ENCODE measurements at regions not wholly inside any gene's neighbourhood (a gene's known extent, or its start where the extent isn't known, plus 50 kb on each side); places are given as distances from the start of the nearest gene placed in this dataset.
A peak's percentile ranks its signal among the peaks of the same experiment; 100 is the strongest.

DNA sequence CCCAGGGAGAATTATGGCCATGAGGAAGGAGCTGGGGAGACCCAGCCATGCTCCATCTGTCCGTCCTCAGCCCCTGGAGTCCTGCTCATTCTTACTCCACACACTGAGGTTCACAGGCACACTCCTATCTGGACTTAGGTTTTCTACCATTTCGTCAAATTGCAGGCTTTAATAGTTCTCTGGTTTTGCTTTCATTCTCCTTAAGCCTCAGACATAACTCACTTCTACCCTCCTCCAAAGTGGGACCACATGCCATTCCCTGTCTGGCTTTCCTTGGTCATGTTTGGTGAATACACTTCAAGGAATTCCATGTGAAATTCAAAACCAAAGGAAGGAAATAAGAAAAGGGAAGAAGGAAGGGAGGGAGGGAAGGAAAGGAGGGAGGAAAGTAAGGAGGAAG is 115.7 kb downstream of the CMPK2 start:
- DNase-seq (ENCODE audit: extremely low read depth, low read depth) = no peak

DNA sequence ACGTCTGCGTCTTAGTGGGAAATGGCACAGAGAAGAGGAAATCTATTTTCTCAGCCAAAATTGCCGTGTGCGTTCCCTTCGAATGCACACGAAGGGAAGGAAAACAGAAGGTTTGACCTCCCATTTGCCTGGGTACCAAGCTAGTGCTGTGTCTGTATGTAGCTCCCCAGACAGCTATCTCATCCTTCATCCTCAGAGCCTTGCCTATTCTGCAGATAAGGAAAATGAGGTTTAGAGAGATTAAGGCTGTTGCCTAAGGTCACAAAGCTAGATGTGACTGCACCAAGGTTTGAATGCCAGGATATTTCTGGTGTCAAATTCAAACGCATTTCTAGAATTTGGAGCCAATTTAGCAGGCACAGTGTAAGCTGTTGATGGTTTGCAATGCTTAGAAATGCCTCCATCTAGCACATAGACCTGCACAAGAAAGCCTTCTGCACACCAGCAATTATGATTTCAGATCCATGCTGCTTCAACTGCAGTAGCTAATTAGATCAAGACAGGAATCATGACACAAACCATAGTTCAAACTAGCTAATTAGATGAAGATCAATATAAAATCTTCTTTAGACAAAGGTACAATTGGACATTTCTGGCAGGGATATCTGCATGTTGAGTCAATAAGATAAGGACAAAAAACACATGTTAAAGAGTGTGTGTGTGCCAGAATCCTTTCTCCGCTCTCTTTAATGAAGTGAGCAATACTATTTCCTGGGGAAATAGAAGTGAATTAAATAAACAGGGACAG is 115.1 kb downstream of the CMPK2 start:
- no peak for DNase-seq (ENCODE audit: extremely low read depth, low read depth)

DNA sequence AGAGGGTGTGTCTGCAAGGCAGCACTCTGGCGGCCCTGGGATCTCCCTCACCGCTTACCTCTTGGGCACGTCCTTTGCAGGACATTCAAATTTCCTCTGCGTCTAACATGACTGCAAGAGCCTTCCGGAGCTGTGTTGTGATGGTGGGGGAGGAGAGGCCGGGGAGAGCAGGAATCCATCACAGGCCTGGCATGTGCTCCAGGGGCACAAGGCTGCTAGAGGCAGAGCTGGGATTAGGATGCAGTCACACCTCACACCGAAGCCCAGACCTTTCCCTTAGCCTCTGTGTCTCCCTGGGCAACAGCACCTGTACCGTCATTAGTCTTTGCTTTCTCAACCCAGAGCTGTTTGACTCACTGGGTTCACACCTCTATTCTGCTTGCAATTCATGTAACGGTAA is 111.3 kb downstream of the CMPK2 start:
- DNase-seq (ENCODE audit: extremely low read depth, low read depth) = no peak

DNA sequence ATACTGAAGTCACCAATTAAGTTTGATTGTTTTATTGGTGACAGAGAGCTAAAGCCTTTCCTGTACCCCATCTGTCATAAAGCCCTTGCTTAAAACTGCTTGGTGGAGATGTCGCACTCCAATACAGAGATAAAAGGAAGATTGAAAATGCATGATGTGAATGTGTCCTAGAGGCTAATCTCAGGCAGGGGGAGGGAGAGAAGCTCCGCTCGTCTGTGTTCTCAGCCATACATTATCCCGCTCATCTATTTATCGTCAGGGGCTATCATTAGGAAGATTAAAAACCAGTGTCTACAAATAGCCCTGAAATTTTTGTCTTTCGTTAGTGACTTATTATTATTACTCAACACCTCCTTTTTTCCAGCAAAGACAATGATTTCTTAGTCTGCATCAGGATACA is 110.3 kb downstream of the CMPK2 start:
- no peak for DNase-seq (ENCODE audit: extremely low read depth, low read depth)

DNA sequence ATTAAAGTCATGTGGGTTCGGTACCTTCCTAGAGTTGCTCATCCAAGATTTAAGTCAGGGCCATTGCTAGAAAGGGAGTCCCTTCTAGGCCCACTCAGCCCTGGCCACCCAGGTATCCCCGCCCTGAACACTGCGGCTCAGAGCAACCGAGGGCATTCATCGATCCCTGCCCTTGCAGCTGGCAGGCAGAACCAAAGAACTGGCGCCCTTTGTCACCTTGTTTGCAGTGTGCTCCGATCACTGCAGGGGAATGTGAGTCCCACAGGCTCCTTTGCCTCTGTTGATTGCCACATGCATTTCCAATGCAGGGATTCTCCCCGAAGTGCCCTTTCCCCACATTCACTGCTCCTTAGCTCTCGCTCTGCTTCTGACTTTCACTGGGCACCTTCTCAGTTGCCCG is 108.5 kb downstream of the CMPK2 start:
- no peak for DNase-seq (ENCODE audit: extremely low read depth, low read depth)

DNA sequence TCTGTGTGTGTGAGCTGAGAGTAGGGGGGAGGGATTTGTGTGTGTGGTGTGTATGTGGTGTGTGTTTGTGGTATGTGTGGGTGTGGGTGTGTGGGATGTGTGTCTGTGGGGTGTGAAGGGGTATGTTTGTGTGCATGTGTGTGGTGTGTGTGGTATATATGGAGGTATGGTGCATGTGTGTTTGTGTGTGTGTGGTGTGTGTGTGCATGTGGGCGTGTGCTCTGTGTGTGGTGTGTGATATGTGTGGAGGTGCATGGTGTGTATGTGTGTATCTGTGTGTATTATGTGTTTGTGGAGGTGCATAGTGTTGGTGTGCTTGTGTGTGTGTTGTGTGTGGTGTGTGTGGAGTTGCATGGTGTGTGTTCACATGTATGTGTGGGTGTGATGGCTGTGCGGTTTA is 106.0 kb downstream of the CMPK2 start:
- DNase-seq (ENCODE audit: extremely low read depth, low read depth) = no peak

DNA sequence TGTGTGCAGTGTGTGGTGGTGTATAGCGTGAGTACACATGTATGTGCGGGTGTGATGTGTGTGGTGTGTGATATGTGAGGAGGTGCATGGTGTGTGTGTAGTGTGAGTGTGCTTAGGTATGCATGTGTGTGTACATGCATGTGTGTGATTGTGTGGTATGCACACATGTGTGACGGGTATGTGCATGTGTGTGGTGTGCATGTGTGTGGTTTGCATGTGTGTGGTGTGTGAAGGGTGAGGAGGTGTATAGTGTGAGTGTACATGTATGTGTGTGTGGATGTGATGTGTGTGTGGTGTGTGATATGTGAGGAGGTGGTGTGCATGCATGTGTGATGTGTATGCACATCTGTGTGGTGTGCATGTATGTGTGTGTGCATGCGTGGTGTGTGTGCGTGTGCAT is 105.6 kb downstream of the CMPK2 start:
- no peak for DNase-seq (ENCODE audit: extremely low read depth, low read depth)

DNA sequence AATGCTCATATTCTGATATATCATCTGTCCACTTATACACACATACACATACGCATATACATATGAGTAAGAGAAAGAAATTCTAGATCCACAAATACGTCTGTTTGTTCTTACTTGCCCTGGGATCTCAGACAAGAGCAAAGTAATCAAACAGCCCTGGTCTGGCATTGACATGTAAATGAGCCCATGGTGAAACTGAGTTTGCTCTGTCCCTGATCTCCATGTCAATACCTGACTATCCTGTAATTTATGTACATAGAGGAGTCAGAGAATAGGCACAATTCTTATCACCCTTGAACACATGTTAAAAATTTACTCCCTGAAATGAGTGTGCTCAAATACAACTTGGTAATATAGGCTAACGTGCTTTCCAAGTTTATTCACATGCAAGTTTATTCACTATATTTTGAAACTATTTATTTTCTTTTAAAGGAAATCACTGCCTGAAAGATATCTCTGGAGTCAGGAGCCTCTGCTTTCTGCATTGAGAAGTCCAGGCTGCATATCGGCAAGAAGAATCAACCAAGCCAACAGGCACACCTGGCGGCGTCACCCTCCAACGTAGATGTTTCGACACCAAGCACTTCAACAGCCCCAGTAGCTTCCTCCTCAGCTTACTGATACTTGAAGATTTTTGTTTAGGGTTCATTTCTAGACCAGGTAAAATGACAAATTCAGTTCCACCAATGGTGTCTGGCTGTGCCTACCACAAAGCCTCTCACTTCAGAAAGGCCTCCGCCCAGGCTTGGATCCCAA is 100.6 kb downstream of the CMPK2 start:
- no peak for DNase-seq (ENCODE audit: extremely low read depth, low read depth)

DNA sequence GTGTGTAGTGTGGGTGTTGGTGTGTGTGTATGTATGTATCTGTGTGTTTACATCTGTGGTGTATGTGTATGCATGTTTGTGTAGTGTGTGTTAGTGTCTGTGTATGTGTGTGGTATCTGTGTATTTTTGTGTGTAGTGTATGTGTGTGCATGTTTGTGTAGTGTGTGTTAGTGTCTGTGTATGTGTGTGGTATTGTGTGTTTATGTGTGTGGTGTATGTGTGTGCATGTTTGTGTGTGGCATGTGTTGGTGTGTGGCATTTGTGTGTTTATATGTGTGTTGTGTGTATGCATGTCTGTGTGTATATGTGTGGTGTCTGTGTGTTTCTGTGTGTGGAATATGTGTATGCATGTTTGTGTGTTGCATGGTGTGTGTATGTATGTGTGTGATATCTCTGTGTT is 96.4 kb downstream of the CMPK2 start:
- no peak for DNase-seq (ENCODE audit: extremely low read depth, low read depth)

DNA sequence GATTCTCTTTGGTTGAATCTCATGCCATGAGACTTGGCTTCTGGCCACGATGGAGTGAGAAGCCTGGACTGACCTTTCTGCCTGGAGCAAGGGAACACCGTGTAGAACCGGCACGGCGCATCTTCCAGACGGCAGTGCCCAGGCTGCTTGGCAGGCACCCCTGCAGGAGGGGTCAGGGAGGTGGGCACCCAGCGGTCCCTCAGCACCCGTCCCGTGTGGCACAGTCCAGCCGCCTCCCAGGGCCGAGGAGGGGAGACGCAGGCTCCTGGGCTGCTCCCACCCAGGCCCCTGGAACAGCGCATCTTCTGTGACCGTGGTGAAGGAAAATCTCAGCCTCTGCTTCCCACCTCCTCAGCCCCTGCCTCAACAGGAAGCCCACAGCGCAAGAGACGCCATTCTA is 95.7 kb downstream of the CMPK2 start:
- no peak for DNase-seq (ENCODE audit: extremely low read depth, low read depth)

DNA sequence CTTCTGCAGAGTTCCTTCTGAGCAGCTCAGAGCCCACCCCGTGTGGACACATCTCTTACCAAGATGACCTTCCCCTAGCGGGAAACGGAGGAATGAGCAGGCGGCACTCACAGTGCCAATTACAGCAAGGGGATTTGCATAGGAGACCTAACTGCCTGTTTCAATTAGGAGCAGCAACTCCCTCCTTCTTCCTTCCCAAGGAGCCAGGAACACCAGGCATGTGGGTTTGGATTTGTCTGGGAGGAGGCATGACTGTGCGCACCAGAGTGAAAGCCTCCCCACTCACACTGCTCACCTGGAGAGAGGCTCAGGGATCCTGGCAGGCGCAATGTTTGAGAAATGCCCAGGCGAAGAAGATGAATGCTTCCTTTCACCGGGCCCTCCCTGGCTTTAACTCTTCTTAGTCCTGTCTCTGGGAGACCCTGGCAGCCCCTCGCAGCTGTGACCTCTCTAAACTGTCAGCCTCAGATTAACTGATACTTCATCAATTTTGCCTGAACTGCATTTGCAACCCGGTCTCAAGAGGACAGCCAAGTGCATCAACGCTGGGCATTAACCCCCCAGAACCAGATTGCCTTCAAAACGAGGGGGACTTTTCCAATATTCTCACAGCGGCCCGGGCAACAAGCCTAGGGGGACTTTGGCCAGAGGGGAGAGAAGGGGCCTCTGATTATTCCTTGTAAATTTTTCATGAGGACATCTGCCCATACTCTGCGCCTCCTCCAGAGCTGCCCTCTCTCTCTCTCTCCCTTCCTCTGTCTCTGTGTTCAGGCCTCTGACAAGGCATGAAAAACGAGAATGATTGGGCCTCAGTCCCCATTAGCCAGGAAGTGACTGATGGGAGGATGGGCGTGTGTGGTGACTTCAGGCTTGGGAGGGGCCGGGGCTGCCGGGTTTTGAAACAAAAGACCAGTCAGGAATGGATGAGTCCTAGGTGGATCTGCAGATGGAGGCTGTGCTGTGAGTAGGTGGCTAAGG is 93.8 kb downstream of the CMPK2 start:
- DNase-seq (ENCODE audit: extremely low read depth, low read depth) = no peak

DNA sequence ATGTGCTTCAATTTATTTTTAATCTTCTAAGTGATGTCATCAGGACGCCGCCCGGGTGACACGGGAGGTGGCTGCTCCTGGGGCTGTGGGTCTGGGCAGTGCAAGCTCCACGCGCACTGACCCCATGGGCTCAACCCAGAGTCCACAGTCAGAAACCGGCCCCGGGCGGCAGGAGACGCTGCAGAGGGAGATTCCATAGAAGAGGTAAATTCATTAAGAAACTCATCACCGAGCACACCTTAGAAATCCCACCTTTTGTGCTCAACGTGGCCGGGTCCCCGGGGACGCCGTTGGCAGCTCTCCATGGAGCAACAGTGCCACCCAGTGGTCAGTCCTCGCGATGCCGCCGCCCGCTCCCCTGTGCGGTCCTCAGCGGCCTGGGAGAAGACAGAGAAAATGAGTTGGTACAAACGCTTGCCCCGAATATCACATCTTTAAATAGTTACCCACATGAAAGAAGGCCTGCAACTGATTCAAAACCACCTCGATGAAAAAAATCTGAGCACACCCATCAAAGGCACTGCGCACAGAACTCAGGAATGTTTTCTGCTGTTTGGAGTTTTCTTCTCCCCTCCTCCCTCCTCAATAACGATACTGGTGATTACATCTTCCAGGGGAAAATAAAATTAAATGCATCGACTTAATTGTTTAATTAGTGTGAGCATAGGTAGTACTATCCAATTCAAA is 92.6 kb downstream of the CMPK2 start:
- DNase-seq (ENCODE audit: extremely low read depth, low read depth) = peak; percentile 23

DNA sequence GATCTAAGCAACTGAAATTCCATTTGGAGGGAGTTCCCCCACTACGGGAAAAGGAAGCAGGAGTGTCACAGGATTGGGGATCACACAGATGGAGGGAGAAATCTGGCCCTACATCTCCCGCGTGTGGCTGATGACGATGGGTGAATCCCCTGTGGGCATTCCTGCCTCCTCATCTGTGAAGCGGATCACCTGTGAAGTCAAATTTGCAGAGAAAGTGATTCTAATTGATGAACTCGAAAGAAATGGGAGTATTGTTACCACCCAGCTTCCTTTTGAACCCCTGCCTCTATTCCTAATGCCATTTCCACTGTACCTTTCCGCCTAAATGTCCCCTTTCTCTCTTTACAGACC is 92.0 kb downstream of the CMPK2 start:
- DNase-seq (ENCODE audit: extremely low read depth, low read depth) = no peak

DNA sequence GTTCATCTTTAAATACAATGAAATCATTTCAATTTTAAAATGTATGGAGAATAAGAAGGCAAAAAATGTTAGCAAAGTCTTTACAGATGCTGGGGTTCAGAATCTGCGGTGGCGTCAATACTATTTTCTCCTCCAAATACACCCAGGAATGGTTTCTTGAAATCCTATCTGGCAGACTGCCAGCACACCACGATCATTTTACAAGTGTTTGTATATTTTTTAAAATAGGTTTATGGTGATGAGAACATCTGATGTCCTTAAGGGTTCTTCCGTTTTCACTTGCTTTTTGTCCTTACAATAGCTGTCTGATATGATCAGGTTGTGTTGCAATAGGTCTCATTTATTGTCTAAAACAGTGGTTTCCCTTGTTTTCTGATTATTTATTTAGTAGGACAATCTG is 89.6 kb downstream of the CMPK2 start:
- no peak for DNase-seq (ENCODE audit: extremely low read depth, low read depth)

DNA sequence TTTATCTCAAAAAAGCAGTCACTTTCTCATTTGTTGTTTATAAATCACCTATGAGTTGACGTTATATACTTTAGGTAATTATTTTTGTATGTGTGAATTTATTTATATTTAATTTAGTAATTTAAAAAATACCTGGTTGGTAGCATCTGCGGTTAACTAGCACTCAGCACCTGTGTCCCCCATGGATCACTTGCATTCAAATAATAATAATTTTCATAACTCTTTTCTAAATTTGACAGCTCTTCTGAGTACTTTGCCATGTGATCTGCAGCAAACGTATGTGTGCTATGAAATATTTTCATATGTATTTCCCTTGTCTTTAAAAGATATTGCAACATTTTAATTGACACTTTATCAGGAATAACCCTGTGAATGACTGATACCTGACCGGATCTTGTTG is 88.1 kb downstream of the CMPK2 start:
- no peak for DNase-seq (ENCODE audit: extremely low read depth, low read depth)

DNA sequence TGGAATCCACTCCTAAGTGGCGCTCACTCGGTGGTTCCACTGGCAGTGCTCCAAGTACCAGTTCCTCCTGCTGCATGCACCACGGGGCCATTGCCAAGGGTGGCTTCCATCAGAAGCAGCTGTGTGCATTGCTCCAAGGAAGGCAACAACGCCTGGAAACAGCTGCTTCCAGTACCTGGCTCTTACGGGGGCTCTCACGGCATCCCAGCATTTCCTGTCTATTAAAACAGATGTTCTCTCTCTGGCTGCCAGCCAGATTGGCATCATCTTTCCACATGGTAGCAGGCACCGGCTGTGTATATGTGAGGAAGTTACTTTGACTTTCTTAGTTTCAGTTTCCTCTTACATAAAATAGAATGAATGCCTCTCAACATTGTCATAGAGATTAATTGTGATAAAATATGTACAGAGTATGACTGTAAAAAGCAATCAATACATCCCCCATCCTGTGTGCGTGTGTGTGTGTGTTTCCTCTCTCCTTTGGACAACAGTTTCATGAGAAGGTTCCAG is 84.9 kb downstream of the CMPK2 start:
- DNase-seq (ENCODE audit: extremely low read depth, low read depth) = no peak

DNA sequence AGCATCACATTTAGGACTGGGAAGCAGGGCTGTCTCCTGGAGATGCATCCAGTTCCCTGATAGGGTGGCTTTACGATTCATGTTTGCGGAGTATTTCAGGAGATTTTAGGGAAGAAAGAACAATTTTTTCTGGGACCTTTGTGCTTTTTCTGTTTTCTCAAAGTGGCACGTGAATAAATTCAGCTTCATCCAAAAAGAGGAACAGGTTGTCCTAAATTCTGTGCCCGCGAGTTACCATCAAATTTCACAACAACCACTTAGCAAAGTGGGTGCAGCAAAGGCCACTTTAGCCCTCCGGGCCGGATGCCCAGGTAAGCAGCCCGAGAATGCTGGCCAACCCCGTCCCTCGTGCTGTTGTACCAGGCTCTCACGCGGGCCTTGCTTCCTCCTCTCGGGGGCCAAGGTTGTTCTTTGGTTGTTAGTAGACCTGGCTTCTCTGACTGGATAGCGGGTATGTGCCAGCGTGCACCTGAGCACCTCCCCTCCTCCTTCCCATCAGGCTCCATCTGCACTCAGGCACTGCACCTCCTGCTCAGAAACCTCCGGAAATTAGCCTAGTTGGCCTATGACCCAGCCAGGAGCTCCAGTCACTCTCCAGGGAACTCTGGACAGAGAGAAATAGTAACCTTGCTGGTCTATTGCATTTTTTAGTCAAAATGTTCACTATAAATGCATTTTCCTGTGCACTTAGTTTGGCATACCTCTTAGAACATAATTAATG is 83.0 kb downstream of the CMPK2 start:
- no peak for DNase-seq (ENCODE audit: extremely low read depth, low read depth)

DNA sequence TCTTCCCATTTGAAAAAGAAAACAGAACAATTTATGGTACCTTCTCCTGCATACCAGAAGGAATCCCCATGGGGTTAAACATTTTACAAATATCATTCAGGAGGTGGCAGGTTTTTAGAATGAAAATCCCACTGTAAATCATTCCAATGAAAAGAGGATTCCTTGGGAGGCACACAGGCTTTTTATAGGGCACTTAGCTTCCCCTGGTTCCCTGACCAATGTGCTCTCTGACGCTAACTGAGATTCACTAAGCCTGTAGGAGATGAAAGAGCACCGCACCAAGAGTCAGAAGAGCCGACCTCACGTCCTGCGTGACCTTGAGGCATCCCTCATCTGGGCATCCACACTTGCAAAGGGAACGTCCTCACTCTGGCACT is 82.5 kb downstream of the CMPK2 start:
- DNase-seq (ENCODE audit: extremely low read depth, low read depth) = no peak

DNA sequence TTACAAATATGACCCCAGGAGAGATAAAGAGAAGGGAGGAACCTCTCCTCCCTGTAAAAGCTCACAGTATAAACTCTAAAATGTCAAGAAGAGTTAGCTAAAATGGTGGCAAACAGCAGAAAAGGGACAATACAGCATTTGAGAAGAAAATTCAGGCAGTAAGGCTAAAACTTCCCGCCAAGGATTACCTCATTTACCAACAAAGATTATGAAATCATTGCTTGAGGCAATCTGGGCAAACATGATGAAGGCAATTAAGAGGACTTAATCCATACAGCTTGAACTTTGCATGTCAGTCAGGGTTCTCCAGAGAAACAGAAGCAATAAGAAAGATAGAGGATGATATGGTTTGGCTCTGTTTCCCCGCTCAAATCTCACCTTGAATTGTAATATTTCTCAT is 81.4 kb downstream of the CMPK2 start:
- DNase-seq (ENCODE audit: extremely low read depth, low read depth) = no peak

DNA sequence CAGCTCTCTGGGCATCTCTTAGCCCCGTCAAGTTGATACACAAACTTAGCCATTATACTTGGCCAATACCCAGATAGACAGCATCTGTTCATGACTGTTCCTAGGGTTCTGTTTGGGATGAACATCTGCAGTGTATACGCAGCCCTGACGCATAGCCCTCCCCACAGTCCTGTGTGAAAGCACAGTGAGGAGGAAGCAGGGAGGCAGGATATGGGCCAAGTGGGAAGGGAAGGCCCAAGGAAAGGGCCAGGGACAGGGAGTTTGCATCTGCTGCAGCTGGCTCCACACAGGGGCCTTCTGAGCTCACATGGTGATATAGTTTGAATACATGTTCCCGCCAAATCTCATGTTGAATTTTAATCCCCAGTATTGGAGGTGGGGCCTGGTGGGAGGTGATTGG is 80.2 kb downstream of the CMPK2 start:
- no peak for DNase-seq (ENCODE audit: extremely low read depth, low read depth)

Data from NCI-H460 (cell line).